ENCODE measurements at regions not wholly inside any gene's neighbourhood (a gene's known extent, or its start where the extent isn't known, plus 50 kb on each side); places are given as distances from the start of the nearest gene placed in this dataset.
"Not testable (repeated sequence)": the region's sequence is repeated elsewhere in the genome, so short reads cannot be mapped to it uniquely, and the experiment has no call there.

DNA sequence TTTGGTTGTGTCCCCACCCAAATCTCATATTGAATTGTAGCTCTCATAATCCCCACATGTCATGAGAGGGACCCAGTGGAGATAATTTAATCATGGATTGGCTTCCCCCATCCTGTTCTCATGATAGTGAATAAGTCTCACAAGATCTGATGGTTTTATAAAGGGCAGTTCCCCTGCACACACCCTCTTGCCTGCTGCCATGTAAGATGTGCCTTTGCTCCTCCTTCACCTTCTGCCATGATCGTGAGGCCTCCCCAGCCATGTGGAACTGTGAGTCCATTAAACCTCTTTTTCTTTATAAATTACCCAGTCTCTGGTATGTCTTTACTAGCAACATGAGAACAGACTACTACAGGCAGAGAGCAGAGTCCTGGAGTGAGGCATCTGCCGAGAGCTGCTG lies 90.2 kb upstream of the SLC45A1 start:
- DNase-seq, result not testable (repeated sequence)

DNA sequence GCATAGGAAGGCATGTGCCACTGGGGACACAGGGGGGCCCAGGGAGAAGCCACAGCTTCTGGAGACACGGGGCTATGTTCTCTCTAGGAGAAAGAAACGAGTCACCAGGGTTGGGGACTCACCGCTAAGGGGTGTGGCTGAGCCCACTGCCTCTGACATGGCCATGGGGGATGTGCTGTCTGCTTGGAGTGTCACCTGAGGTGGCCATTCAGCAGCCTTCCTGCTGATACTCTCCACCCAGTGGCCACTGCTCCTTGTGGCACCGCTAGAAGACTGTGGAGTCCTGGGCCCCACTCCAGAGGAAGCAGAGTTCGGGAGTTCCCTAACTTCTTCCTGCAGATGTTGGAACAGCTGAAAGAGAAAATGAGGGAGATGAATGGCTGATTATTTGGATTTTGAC lies 91.2 kb upstream of the SLC45A1 start:
- no peak for DNase-seq

GRCh38 chr1:8226024-8226423 lies 91.9 kb upstream of the SLC45A1 start:
- not testable (repeated sequence) for DNase-seq

- DNase-seq, result no peak
Observed at GRCh38 chr1:8223526-8223925, 94.4 kb upstream of the SLC45A1 start.

DNA sequence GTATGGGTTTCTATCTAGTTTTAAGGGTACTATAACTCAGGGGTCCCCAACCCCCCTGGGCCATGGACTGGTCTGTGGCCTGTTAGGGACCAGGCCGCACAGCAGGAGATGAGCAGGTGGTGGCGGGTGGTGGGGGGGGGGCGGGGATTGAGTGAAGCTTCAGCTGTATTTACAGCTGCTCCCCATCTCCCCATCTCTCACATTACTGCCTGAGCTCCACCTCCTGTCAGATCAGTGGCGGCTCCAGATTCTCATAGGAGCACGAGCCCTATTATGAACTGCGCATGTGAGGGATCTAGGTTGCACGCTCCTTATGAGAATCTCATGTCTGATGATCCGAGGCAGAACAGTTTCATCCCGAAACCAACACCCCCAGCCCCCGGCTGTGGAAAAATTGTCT lies 95.1 kb upstream of the SLC45A1 start:
- no peak for DNase-seq

DNA sequence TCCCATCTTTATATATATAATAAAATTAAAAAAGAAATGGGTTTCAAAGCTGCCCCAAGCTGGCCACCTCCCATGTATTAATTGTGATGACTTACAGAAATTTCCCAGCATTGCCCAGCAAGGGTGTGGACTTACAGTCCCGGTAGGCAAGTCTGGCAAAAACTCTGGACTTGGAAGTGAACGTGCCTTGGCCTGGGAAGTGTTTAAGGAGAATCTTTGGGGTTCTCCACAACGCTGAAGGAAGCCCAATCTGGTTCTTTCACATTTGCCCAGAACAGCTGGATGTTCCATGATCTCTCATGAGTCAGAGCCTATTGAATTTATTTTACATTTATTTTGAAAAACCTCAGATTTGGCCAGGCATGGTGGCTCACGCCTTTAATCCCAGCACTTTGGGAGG lies 98.4 kb upstream of the SLC45A1 start:
- DNase-seq, result no peak

- no peak for DNase-seq
Observed at GRCh38 chr1:8218351-8219092, 99.4 kb upstream of the SLC45A1 start.

DNA sequence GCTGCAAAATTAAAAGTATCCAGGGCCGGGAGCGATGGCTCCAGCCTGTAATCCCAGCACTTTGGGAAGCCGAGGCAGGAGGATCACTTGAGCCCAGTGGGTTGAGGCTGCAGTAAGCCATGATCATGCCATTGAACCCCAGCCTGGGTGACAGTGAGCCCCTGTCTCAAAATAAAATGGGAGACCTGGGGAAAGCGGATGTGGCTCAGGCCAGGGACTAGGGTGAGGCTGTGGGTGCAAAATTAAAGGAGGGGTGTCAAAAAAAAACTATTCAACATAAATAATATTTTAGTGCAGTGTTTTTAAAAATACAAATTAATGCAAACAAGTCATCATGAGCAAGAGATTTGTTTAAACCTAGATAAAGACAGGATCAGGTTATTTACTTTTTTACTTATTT lies 100.1 kb upstream of the SLC45A1 start:
- no peak for DNase-seq

DNA sequence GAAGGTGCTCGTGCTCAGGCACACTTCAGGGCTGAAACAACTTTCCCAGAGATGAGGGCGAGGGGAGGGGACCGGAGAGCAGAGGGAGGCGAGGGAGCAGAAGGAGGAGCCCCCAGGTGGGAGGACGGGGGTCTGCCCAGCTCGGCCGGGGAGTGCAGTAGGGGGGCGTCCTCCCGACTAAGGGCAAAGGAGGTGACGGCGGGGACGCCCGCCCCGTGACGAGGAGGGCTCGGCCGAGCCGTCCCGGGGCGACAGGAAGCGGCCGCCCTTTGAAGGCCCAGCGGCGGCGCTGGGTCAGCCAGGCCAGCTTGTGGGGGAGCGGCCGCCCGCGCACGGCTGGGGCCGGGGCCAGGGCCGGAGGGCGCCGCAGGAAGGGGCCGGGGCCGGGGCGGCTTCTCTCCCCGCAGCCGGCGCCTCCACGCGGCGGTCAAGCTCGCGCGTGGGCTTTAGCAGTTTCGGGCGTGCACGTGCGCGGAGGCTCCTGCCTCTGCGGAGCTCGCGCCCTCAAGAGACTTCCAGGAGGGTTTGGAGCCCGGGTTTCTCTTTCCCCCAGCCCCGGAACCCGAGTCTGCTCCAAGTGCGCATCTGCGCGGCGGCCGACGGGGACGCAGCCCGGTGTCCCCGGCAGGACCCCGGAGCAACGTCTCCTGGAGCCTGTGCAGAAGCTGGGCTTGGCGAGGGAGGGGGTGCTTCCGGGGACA lies 100.8 kb upstream of the SLC45A1 start:
- DNase-seq, result peak; percentile 71

DNA sequence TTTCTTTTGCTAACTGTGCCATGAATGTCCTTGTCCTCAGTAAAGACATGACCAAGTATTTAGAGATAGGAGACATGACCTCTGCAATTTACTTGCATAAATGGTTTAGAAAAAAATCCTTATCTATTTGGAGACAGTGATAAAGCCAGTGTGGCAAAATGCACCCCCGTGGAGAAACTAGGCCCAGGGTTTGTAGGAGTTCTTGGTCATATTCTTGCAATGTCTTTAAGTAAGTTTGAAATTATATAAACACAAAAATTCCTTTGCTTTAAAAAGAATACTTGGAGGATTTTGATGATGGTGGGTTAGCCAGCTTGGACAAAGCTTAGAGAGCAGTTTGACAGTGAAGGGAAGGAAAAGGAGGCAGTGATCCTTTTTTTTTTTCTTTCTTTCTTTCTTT lies 101.9 kb upstream of the SLC45A1 start:
- DNase-seq, result no peak

- DNase-seq, result no peak
Observed at GRCh38 chr1:8214501-8215173, 103.3 kb upstream of the SLC45A1 start.

- DNase-seq, result no peak
Observed at GRCh38 chr1:8213676-8214075, 104.2 kb upstream of the SLC45A1 start.

DNA sequence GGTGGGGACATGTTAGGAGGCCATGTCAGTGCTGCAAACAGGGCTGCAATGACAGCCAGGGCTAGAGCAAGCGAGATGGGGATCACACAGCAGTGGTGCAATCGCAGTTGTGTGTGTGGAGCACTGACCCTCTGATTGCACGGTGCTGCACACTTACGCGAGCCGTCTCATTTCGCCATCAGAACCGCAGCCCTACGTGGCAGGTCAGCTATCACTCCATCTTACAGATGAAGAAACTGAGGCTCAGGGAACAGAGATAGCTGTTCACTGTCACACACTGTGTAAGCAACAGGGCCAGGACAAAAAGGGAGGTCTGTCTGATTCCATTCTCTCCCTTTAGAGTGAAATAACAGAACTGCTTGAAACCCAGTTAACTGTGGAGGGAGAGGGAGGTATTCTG lies 104.8 kb upstream of the SLC45A1 start:
- no peak for DNase-seq

- no peak for DNase-seq
Observed at GRCh38 chr1:8212580-8213031, 105.3 kb upstream of the SLC45A1 start.

DNA sequence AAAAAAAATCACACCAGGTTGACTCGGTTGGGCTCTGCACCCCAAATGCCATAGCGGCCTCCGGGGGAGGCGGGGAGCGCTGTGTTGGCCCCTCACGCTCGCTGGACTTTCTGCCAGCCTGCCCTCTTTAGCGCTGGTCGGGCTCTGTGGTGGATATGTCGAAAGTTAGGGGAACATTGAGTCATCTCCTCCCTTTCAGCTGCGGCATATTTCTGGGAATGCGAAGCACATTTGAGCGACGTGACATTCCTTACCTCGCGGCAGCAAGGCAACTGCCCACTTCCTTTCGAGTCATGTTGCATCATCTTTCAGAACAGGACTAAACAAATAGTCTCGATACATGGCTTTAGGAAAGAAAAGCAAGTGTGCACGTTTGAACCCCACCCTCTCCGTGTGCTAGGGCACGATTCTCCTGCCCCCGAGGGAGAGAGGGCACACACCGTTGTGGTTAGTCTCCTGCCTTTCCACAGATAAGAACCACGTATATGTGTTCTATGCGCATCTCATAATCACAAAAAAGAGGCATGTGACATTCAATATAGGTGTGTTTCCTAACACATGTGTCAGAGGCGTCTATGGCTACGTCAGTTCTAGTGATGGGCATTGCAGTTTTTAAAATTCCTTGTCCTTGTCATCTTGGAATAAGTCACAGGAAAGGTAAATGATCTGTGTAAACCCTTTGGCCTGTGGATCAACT lies 105.9 kb upstream of the SLC45A1 start:
- peak; percentile 51 for DNase-seq

- no peak for DNase-seq
Observed at GRCh38 chr1:8211251-8211882, 106.5 kb upstream of the SLC45A1 start.

DNA sequence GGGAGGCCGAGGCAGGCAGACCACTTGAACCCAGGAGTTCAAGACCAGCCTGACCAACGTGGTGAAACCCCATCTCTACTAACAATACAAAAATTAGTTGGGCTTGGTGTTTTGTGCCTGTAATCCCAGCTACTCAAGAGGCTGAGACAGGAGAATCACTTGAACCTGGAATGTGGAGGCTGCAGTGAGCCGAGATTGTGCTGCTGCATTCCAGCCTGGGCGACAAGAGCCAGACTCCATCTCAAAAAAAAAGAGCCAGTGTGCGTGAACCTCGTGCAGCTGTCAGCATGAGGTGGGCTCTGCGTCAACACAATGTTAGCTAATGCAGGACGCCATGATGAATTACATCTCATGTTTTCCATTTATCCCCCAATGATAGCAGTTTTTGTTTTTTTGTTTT lies 110.7 kb upstream of the SLC45A1 start:
- DNase-seq, result no peak

- no peak for DNase-seq
Observed at GRCh38 chr1:8206391-8206790, 111.5 kb upstream of the SLC45A1 start.

GRCh38 chr1:8205771-8206170 lies 112.1 kb upstream of the SLC45A1 start:
- DNase-seq, result no peak

- no peak for DNase-seq
Observed at GRCh38 chr1:8204826-8205225, 113.1 kb upstream of the SLC45A1 start.

DNA sequence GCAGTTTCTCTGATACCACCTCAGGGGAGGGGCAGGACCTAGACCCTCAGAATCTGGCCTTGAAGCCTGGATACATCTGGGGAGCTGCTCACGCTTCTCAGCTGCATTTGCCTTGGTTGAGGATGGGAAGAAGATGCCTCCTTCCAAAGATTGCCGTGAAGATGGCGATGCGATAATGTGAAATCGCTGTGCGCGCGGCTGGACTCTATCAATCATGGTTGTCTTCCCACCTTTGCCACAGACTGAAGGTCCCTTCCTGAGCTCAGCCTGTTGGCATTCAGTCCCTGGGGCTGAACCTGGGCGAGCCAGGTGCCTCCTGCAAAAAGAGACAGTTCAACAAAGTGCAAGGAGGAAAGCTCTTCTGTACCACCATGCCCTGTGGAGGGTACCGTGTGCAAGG lies 114.4 kb upstream of the SLC45A1 start:
- DNase-seq, result no peak

DNA sequence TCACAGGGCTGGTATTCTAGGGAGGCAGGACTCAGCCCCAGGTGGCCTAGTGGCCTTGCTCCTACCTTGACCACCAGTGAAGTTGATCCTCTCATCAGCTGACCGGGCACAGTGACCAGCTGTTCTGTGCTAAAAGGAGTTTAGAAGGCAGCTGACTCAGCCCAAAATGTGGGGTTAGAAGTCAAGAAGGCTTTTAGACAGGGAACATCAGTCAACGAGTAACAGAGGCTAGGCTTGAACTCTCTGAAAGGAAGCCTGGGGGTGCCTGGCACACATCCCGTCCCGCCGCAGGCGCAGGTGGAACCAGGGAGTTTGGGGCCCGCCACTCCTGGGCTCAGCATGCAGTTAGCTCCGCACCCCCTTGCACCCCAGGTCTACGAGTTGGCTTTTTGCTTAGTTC lies 114.9 kb upstream of the SLC45A1 start:
- no peak for DNase-seq

Measured in right hindlimb (tissue), 1 donor.